Brain microvascular endothelial cell (primary cell): ENCODE measurements at regions not wholly inside any gene's neighbourhood (a gene's known extent, or its start where the extent isn't known, plus 50 kb on each side); places are given as distances from the start of the nearest gene placed in this dataset.

Experiments used
- DNase-seq: peaks from one replicate; pipeline ENCODE4 v3.0.0-alpha.2; 2020
- H3K27ac ChIP-seq: fragments of 250-450 bp; sonication (Bioruptor Pico); 2 replicates; pipeline ENCODE4 v1.5.1; 2020; ENCODE audit warnings: mild to moderate bottlenecking, moderate library complexity
- H3K27me3 ChIP-seq: fragments of 250-450 bp; sonication (Bioruptor Pico); replicated peaks from 2 replicates; pipeline ENCODE4 v1.5.1; 2020; ENCODE audit warnings: mild to moderate bottlenecking
- H3K36me3 ChIP-seq: fragments of 250-450 bp; sonication (Bioruptor Pico); replicated peaks from 2 replicates; pipeline ENCODE4 v1.5.1; 2020; ENCODE audit warnings: mild to moderate bottlenecking
- H3K4me3 ChIP-seq: 2 replicates; pipeline ENCODE4 v1.5.1; 2011; ENCODE audit warnings: low read depth, mild to moderate bottlenecking, control low read depth, low read length, moderate library complexity
- CTCF ChIP-seq: IDR thresholded peaks from 2 replicates; pipeline ENCODE4 v1.5.1; 2011; ENCODE audit warnings: low read depth, mild to moderate bottlenecking, moderate library complexity, low read length, control low read depth, inconsistent platforms; ENCODE audit errors: missing control alignments
- in situ Hi-C: cut with HindIII; loops from 2 replicates; pipeline ENCODE4 v1.10.0; 2017; ENCODE audit warnings: low sequenced_read_pairs, low pct_ligation_motif_present

GRCh38 chr3:139203752-139204151, 140.1 kb upstream of the MRPS22 start:
- no peak for DNase-seq
- TF ChIP-seq CTCF: no peak
- Histone ChIP-seq H3K27me3 (no peaks in the 10 kb centered on the region), H3K36me3 (no peaks in the 10 kb centered on the region), H3K4me3 (no peak overlapping the region), H3K27ac (no peak overlapping the region)
- in situ Hi-C loops: no loop called here

GRCh38 chr3:139204728-139205127, 139.1 kb upstream of the MRPS22 start:
- Histone ChIP-seq H3K27me3 (no peaks in the 10 kb centered on the region), H3K4me3 (no peak overlapping the region), H3K27ac (no peak overlapping the region), H3K36me3 (no peaks in the 10 kb centered on the region)
- no peak for DNase-seq
- no peak for TF ChIP-seq CTCF
- in situ Hi-C loops: no loop called here

- no peak for TF ChIP-seq CTCF
- no peak for DNase-seq
These were observed 129.9 kb upstream of the MRPS22 start for GRCh38 chr3:139213936-139214335.

GRCh38 chr3:139216958-139217357, 126.9 kb upstream of the MRPS22 start:
- in situ Hi-C loops: no loop called here
- no peak overlapping the region for H3K27ac ChIP-seq
- DNase-seq: no peak

More at GRCh38 chr3:139213936-139214335, 129.9 kb upstream of the MRPS22 start:
- in situ Hi-C loops: no loop called here
- Histone ChIP-seq H3K27ac (no peak overlapping the region), H3K36me3 (no peaks in the 10 kb centered on the region), H3K27me3 (no peaks in the 10 kb centered on the region), H3K4me3 (no peak overlapping the region)

GRCh38 chr3:139217633-139218032, 126.2 kb upstream of the MRPS22 start:
- no peak for TF ChIP-seq CTCF
- no peaks in the 10 kb centered on the region for H3K27me3 ChIP-seq
- H3K4me3 ChIP-seq: no peak overlapping the region
- no peak overlapping the region for H3K27ac ChIP-seq
- H3K36me3 ChIP-seq: no peaks in the 10 kb centered on the region
- no peak for DNase-seq
- in situ Hi-C loops: no loop called here

More at GRCh38 chr3:139216958-139217357, 126.9 kb upstream of the MRPS22 start:
- no peak for TF ChIP-seq CTCF
- Histone ChIP-seq H3K4me3 (no peak overlapping the region), H3K27me3 (no peaks in the 10 kb centered on the region), H3K36me3 (no peaks in the 10 kb centered on the region)

GRCh38 chr3:139218046-139218445, 125.8 kb upstream of the MRPS22 start:
- TF ChIP-seq CTCF: no peak
- no peak overlapping the region for H3K4me3 ChIP-seq
- H3K27ac ChIP-seq: no peak overlapping the region
- DNase-seq: no peak
- H3K36me3 ChIP-seq: no peaks in the 10 kb centered on the region
- no peaks in the 10 kb centered on the region for H3K27me3 ChIP-seq
- in situ Hi-C loops: no loop called here
